ENCODE measurements at regions not wholly inside any gene's neighbourhood (a gene's known extent, or its start where the extent isn't known, plus 50 kb on each side); places are given as distances from the start of the nearest gene placed in this dataset.

- no peak overlapping the region for H2AFZ ChIP-seq (replicated peaks)
- DNase-seq (ENCODE audit: low spot score) = no peak
- H3K9me3 ChIP-seq (ENCODE audit: low read depth) = no peaks in the 10 kb centered on the region
- no peaks in the 10 kb centered on the region for H3K79me2 ChIP-seq (ENCODE audit: low read depth)
- Mint-ChIP-seq H3K27me3 (ENCODE audit: insufficient read depth, low read depth) (no peaks in the 10 kb centered on the region), H3K4me1 (peaks cover 7% of the 10 kb centered on the region), H3K36me3 (no peaks in the 10 kb centered on the region), H3K4me3 (no peak overlapping the region), H3K27ac (no peak overlapping the region), H3K9me3 (peaks cover 4% of the 10 kb centered on the region)
- H3K27me3 ChIP-seq = no peaks in the 10 kb centered on the region
- H3K4me1 ChIP-seq = no peaks in the 10 kb centered on the region
- H3K27ac ChIP-seq = no peak overlapping the region
- no peak overlapping the region for H3K9ac ChIP-seq
- H3K4me2 ChIP-seq = no peak overlapping the region
- no peaks in the 10 kb centered on the region for H3F3A ChIP-seq (ENCODE audit: low read depth)
- no peaks in the 10 kb centered on the region for H3K36me3 ChIP-seq
- H3K4me3 ChIP-seq = no peak overlapping the region
- H4K20me1 ChIP-seq (ENCODE audit: low read depth) = no peaks in the 10 kb centered on the region
- TF ChIP-seq EZH2phosphoT487 (IDR thresholded peaks at IDR 0.05) (no peak), EZH2 (IDR thresholded peaks at IDR 0.05) (no peak), CTCF (IDR thresholded peaks at IDR 0.05) (no peak)
These were observed 1643.6 kb upstream of the CELF4 start for GRCh38 chr18:39209173-39209572.

- Histone ChIP-seq H3K4me1 (no peaks in the 10 kb centered on the region), H3K36me3 (no peaks in the 10 kb centered on the region), H3K79me2 (ENCODE audit: low read depth) (no peaks in the 10 kb centered on the region), H3K27ac (no peak overlapping the region), H3K9ac (no peak overlapping the region), H4K20me1 (ENCODE audit: low read depth) (no peaks in the 10 kb centered on the region), H2AFZ (replicated peaks) (no peak overlapping the region), H3F3A (ENCODE audit: low read depth) (no peaks in the 10 kb centered on the region), H3K4me3 (no peak overlapping the region), H3K4me2 (no peak overlapping the region), H3K27me3 (no peaks in the 10 kb centered on the region), H3K9me3 (ENCODE audit: low read depth) (no peaks in the 10 kb centered on the region)
- DNase-seq (ENCODE audit: low spot score) = no peak
- TF ChIP-seq EZH2 (IDR thresholded peaks at IDR 0.05) = no peak
- no peak for TF ChIP-seq CTCF (IDR thresholded peaks at IDR 0.05)
- no peak for TF ChIP-seq EZH2phosphoT487 (IDR thresholded peaks at IDR 0.05)
- H3K27me3 Mint-ChIP-seq (ENCODE audit: insufficient read depth, low read depth) = no peaks in the 10 kb centered on the region
- H3K27ac Mint-ChIP-seq = no peak overlapping the region
- H3K9me3 Mint-ChIP-seq = peaks cover under 1% of the 10 kb centered on the region
- no peak overlapping the region for H3K4me3 Mint-ChIP-seq
- no peaks in the 10 kb centered on the region for H3K36me3 Mint-ChIP-seq
- peaks cover 7% of the 10 kb centered on the region for H3K4me1 Mint-ChIP-seq
These were observed 1643.1 kb upstream of the CELF4 start for GRCh38 chr18:39208729-39209128.

GRCh38 chr18:39208190-39208589 is 1642.6 kb upstream of the CELF4 start:
- Histone ChIP-seq H3K36me3 (no peaks in the 10 kb centered on the region), H3K9me3 (ENCODE audit: low read depth) (no peaks in the 10 kb centered on the region), H3K4me3 (no peak overlapping the region), H3F3A (ENCODE audit: low read depth) (no peaks in the 10 kb centered on the region), H3K27me3 (no peaks in the 10 kb centered on the region), H2AFZ (replicated peaks) (no peak overlapping the region), H3K9ac (no peak overlapping the region), H3K4me2 (no peak overlapping the region), H3K79me2 (ENCODE audit: low read depth) (no peaks in the 10 kb centered on the region), H4K20me1 (ENCODE audit: low read depth) (no peaks in the 10 kb centered on the region), H3K4me1 (no peaks in the 10 kb centered on the region), H3K27ac (no peak overlapping the region)
- Mint-ChIP-seq H3K36me3 (no peaks in the 10 kb centered on the region), H3K27ac (no peak overlapping the region), H3K9me3 (no peaks in the 10 kb centered on the region), H3K4me1 (peaks cover 7% of the 10 kb centered on the region), H3K4me3 (no peak overlapping the region), H3K27me3 (ENCODE audit: insufficient read depth, low read depth) (no peaks in the 10 kb centered on the region)
- no peak for TF ChIP-seq EZH2phosphoT487 (IDR thresholded peaks at IDR 0.05)
- TF ChIP-seq EZH2 (IDR thresholded peaks at IDR 0.05) = no peak
- TF ChIP-seq CTCF (IDR thresholded peaks at IDR 0.05) = no peak
- DNase-seq (ENCODE audit: low spot score) = no peak
